PC-9 (cell line): ENCODE measurements at regions not wholly inside any gene's neighbourhood (a gene's known extent, or its start where the extent isn't known, plus 50 kb on each side); places are given as distances from the start of the nearest gene placed in this dataset.

ENCODE experiments used
- BruUV-seq: library from RNA; stranded (reverse); fragments of 400-500 nt; replicated peaks from 2 replicates; lab custom pipeline; 2021; lab: Mats Ljungman, UMichigan
- CTCF ChIA-PET: fragments of 300-600 bp; sonication (Branson Sonifier 250); formaldehyde crosslinking; loops from one replicate; lab custom pipeline; 2022; ENCODE audit warnings: antibody characterized with exemption; lab: Charles Lee
- POLR2A ChIA-PET: fragments of 300-600 bp; sonication (Branson Sonifier 250); formaldehyde crosslinking; loops from one replicate; lab custom pipeline; 2022; ENCODE audit warnings: antibody characterized with exemption; ENCODE audit not compliant: unreplicated experiment; lab: Charles Lee
- DNase-seq, 2 experiments: peaks; one replicate each; pipeline versions ENCODE4 v3.0.0 to v3.0.0-alpha.2; 2015 to 2022; ENCODE audit warnings: mixed read lengths in 1 of 2
- H2AFZ ChIP-seq: fragments of 200-600 bp; sonication (generic); 2 replicates; pipeline ENCODE4 v1.8.1; 2017; ENCODE audit warnings: antibody characterized with exemption
- H3F3A ChIP-seq: fragments of 200-600 bp; sonication (generic); 2 replicates; pipeline ENCODE4 v1.8.1; 2017; ENCODE audit warnings: antibody characterized with exemption, mild to moderate bottlenecking, low read depth; ENCODE audit not compliant: insufficient read depth
- H3K27ac ChIP-seq: fragments of 200-600 bp; sonication (generic); 2 replicates; pipeline ENCODE4 v1.6.1; 2016; ENCODE audit warnings: mixed run types
- H3K27me3 ChIP-seq: fragments of 200-600 bp; sonication (generic); 2 replicates; pipeline ENCODE4 v1.6.1; 2016; ENCODE audit warnings: low read depth, mixed run types; ENCODE audit not compliant: insufficient read depth
- H3K36me3 ChIP-seq: fragments of 200-600 bp; sonication (generic); 2 replicates; pipeline ENCODE4 v1.6.1; 2016; ENCODE audit warnings: low read depth, mixed run types
- H3K4me1 ChIP-seq: fragments of 200-600 bp; sonication (generic); replicated peaks from 2 replicates; pipeline ENCODE4 v1.6.1; 2016; ENCODE audit warnings: mixed run types; ENCODE audit not compliant: insufficient read depth
- H3K4me2 ChIP-seq: fragments of 200-600 bp; sonication (generic); 2 replicates; pipeline ENCODE4 v1.6.1; 2017; ENCODE audit warnings: mixed run types
- H3K4me3 ChIP-seq: fragments of 200-600 bp; sonication (generic); 2 replicates; pipeline ENCODE4 v1.6.1; 2016; ENCODE audit warnings: mixed run types
- H3K79me2 ChIP-seq: fragments of 200-600 bp; sonication (generic); 2 replicates; pipeline ENCODE4 v1.6.1; 2017; ENCODE audit warnings: low read depth, mixed run types
- H3K9me2 ChIP-seq: fragments of 200-600 bp; sonication (generic); 2 replicates; pipeline ENCODE4 v1.8.1; 2017; ENCODE audit warnings: mild to moderate bottlenecking; ENCODE audit not compliant: insufficient read depth
- H3K9me3 ChIP-seq: fragments of 200-600 bp; sonication (generic); 2 replicates; pipeline ENCODE4 v1.8.1; 2016; ENCODE audit warnings: low read depth; ENCODE audit not compliant: insufficient read depth
- H4K20me1 ChIP-seq: fragments of 200-600 bp; sonication (generic); 2 replicates; pipeline ENCODE4 v1.8.1; 2017; ENCODE audit not compliant: insufficient read depth
- EZH2 ChIP-seq: fragments of 200-600 bp; sonication (generic); IDR thresholded peaks from 2 replicates; pipeline ENCODE4 v1.8.0; 2017; ENCODE audit warnings: antibody characterized with exemption, low read depth
- intact Hi-C: fragments of 100-400 bp; cut with micrococcal nuclease; formaldehyde crosslinking; loops from one replicate; pipeline ENCODE4 v1.10.0; 2022; ENCODE audit not compliant: unreplicated experiment
- TF ChIP-seq, protein P1 (sequence below): fragments of 200-600 bp; sonication (generic); conservative IDR thresholded peaks from 2 replicates; pipeline ENCODE4 v1.6.1; 2017; ENCODE audit warnings: mixed run types, antibody characterized with exemption, mild to moderate bottlenecking, moderate library complexity

DNA sequence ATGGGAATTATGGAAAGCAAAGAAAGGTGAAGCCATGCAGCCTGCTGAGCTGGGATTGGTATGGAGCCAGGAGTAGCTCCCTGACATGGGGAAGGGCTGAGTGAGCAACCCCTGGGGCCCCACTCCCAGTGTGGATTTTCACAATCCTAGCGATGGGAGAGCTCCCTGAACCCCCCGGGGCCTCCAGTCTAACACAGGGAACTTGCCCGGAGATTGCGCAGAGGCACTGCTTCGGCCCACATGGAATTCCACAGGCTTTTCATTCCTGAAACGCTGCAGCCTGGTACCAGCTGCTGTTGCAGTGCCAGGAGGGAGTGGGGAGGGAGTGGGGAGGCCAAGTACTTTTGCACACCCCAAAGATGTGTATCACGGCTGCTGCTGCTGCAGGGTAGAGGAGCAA is 110.4 kb upstream of the C21orf91 start:
- CTCF ChIA-PET, result no interaction called here
- H3K27me3 ChIP-seq, result no peaks in the 10 kb centered on the region
- H3K27ac ChIP-seq, result no peak overlapping the region
- no peaks in the 10 kb centered on the region for H3K4me1 ChIP-seq
- no peaks in the 10 kb centered on the region; the same call in 1 of the 2 replicates for H3K9me2 ChIP-seq
- H3K36me3 ChIP-seq, result no peaks in the 10 kb centered on the region
- no peaks in the 10 kb centered on the region for H3K9me3 ChIP-seq
- DNase-seq, result no peak
- intact Hi-C loops, result loop anchor here (10.0 kb wide), 1 partner anchor 355 kb away; no protein-coding TSS in a partner anchor
- H3K4me3 ChIP-seq, result no peak overlapping the region
- BruUV-seq, result no TSS peak
- no peak for TF ChIP-seq EZH2
- TF ChIP-seq, protein P1, sequence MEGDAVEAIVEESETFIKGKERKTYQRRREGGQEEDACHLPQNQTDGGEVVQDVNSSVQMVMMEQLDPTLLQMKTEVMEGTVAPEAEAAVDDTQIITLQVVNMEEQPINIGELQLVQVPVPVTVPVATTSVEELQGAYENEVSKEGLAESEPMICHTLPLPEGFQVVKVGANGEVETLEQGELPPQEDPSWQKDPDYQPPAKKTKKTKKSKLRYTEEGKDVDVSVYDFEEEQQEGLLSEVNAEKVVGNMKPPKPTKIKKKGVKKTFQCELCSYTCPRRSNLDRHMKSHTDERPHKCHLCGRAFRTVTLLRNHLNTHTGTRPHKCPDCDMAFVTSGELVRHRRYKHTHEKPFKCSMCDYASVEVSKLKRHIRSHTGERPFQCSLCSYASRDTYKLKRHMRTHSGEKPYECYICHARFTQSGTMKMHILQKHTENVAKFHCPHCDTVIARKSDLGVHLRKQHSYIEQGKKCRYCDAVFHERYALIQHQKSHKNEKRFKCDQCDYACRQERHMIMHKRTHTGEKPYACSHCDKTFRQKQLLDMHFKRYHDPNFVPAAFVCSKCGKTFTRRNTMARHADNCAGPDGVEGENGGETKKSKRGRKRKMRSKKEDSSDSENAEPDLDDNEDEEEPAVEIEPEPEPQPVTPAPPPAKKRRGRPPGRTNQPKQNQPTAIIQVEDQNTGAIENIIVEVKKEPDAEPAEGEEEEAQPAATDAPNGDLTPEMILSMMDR, result no peak
- no peaks in the 10 kb centered on the region for H3K79me2 ChIP-seq
- H3F3A ChIP-seq, result no peaks in the 10 kb centered on the region
- H2AFZ ChIP-seq, result no peak overlapping the region
- no peak overlapping the region for H3K4me2 ChIP-seq
- no peaks in the 10 kb centered on the region for H4K20me1 ChIP-seq
- POLR2A ChIA-PET, result no interaction called here

GRCh38 chr21:17925899-17926298 is 106.7 kb upstream of the C21orf91 start:
- no peak overlapping the region for H2AFZ ChIP-seq
- CTCF ChIA-PET, result interaction anchor here (0.6 kb wide), 1 partner anchor 227 kb away, joined by 18 read pairs; no protein-coding TSS in a partner anchor

GRCh38 chr21:17925000-17925610 is 105.9 kb upstream of the C21orf91 start:
- CTCF ChIA-PET, result interaction anchor here (0.6 to 1.0 kb wide), 7 partner anchors 31 to 265 kb away, joined by 3 to 10 read pairs (median 4); no protein-coding TSS in a partner anchor
- H3F3A ChIP-seq, result no peaks in the 10 kb centered on the region
- no peaks in the 10 kb centered on the region for H3K4me1 ChIP-seq
- H3K79me2 ChIP-seq, result no peaks in the 10 kb centered on the region
- H3K4me2 ChIP-seq, result no peak overlapping the region
- H3K9me3 ChIP-seq, result no peaks in the 10 kb centered on the region
- no peak overlapping the region for H3K27ac ChIP-seq
- no TSS peak for BruUV-seq
- no peak overlapping the region for H3K4me3 ChIP-seq
- intact Hi-C loops, result loop anchor here (2.0 to 10.0 kb wide), 2 partner anchors 246 to 360 kb away; no protein-coding TSS in a partner anchor
- H2AFZ ChIP-seq, result no peak overlapping the region
- H3K27me3 ChIP-seq, result no peaks in the 10 kb centered on the region
- H3K9me2 ChIP-seq, result no peaks in the 10 kb centered on the region; the same call in 1 of the 2 replicates
- no peaks in the 10 kb centered on the region for H3K36me3 ChIP-seq
- no peaks in the 10 kb centered on the region for H4K20me1 ChIP-seq
- peak; percentile 41 to 50 for DNase-seq
- TF ChIP-seq, protein P1, result peak; percentile 76
- TF ChIP-seq EZH2, result no peak
- POLR2A ChIA-PET, result interaction anchor here (0.7 kb wide), 1 partner anchor 1130 kb away, joined by 5 read pairs; no protein-coding TSS in a partner anchor

More at GRCh38 chr21:17925899-17926298, 106.7 kb upstream of the C21orf91 start:
- Histone ChIP-seq H3K27me3 (no peaks in the 10 kb centered on the region), H3K4me1 (no peaks in the 10 kb centered on the region), H3K9me3 (no peaks in the 10 kb centered on the region), H3K9me2 (no peaks in the 10 kb centered on the region; the same call in 1 of the 2 replicates), H3K27ac (no peak overlapping the region), H3K36me3 (no peaks in the 10 kb centered on the region), H3K79me2 (no peaks in the 10 kb centered on the region), H3K4me3 (no peak overlapping the region), H3K4me2 (no peak overlapping the region), H3F3A (no peaks in the 10 kb centered on the region), H4K20me1 (no peaks in the 10 kb centered on the region)
- TF ChIP-seq, protein P1, result peak; percentile 50
- TF ChIP-seq EZH2, result no peak
- BruUV-seq, result no TSS peak
- intact Hi-C loops, result loop anchor here (2.0 to 10.0 kb wide), 2 partner anchors 247 to 359 kb away; no protein-coding TSS in a partner anchor
- POLR2A ChIA-PET, result interaction anchor here (0.5 kb wide), 1 partner anchor 276 kb away, joined by 10 read pairs; no protein-coding TSS in a partner anchor
- no peak for DNase-seq
